ENCODE measurements at regions not wholly inside any gene's neighbourhood (a gene's known extent, or its start where the extent isn't known, plus 50 kb on each side); places are given as distances from the start of the nearest gene placed in this dataset.
A peak's percentile ranks its signal among the peaks of the same experiment; 100 is the strongest.
"Not testable (repeated sequence)": the region's sequence is repeated elsewhere in the genome, so short reads cannot be mapped to it uniquely, and the experiment has no call there.

DNA sequence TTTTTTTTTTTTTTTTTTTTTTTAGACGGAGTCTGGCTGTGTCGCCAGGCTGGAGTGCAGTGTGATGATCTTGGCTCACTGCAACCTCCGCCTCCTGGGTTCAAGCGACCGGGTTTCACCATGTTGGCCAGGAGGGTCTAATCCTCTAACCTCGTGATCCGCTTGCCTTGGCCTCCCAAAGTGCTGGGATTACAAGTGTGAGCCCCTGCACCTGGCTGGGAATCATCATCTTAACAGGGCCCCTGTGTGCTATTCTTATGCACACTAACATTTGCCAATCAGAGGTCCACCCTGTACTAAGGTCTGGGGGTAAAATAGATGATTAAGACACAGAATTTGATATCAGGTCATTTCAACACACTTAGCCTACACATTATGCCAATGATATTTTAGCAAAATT lies 278.7 kb upstream of the CHRM3 start:
- Mint-ChIP-seq H3K9me3 (ENCODE audit: low read depth) (peaks cover 4% of the 10 kb centered on the region), H3K27ac (no peak overlapping the region), H3K27me3 (peaks cover 43% of the 10 kb centered on the region), H3K4me1 (ENCODE audit: low read depth) (peaks cover 19% of the 10 kb centered on the region), H3K36me3 (ENCODE audit: insufficient read depth) (no peaks in the 10 kb centered on the region), H3K4me3 (ENCODE audit: low read depth) (no peak overlapping the region)
- no peak for DNase-seq (ENCODE audit: low spot score, unreplicated experiment)
- no peak for TF ChIP-seq CTCF (IDR thresholded peaks at IDR 0.05; ENCODE audit: unreplicated experiment)

DNA sequence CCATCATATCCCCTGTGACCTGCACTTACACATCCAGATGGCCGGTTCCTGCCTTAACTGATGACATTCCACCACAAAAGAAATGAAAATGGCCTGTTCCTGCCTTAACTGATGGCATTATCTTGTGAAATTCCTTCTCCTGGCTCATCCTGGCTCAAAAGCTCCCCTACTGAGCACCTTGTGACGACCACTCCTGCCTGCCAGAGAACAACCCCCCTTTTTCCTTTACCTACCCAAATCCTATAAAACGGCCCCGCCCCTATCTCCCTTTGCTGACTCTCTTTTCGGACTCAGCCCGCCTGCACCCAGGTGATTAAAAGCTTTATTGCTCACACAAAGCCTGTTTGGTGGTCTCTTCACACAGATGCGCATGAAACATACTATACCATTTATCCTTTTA lies 279.7 kb upstream of the CHRM3 start:
- H3K27me3 Mint-ChIP-seq: peaks cover 48% of the 10 kb centered on the region
- H3K27ac Mint-ChIP-seq: peak overlapping the region; percentile 85
- H3K36me3 Mint-ChIP-seq (ENCODE audit: insufficient read depth); DNase-seq (ENCODE audit: low spot score, unreplicated experiment); H3K4me3 Mint-ChIP-seq (ENCODE audit: low read depth); H3K4me1 Mint-ChIP-seq (ENCODE audit: low read depth); H3K9me3 Mint-ChIP-seq (ENCODE audit: low read depth): not testable (repeated sequence)

DNA sequence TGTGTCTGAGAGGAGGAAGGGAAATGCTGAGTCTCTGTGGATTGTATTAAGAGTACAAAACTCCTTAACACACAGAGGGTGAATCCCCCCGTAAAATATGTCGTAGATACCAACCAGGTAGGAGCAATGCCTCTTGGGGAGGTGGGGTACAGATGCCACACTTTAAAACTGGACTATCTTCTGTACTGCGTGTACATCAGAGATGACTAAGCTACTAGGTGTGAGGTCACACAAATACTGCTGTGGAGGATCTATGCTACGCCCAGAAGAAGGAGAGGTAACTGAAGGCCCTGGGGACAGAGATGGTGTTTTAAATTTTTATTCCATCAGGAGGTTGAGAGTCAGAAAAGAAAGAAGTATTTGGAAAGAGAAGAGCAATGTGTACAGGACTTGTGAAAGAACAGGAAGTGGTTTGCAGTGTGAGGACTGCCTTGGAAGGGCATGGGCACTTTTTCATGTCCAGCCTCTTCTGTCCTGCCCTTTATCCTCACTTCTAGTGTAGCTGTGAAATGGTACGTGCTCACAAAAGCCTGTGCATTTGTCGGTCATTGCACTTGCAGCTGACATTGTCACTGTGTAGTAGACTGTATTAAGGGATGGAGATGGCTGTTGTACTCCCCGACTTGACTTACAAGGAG lies 287.8 kb upstream of the CHRM3 start:
- peak overlapping the region; percentile 21 for H3K27ac Mint-ChIP-seq
- H3K4me1 Mint-ChIP-seq (ENCODE audit: low read depth): peaks cover 2% of the 10 kb centered on the region
- H3K36me3 Mint-ChIP-seq (ENCODE audit: insufficient read depth): no peaks in the 10 kb centered on the region
- DNase-seq (ENCODE audit: low spot score, unreplicated experiment): no peak
- H3K27me3 Mint-ChIP-seq: peaks cover 39% of the 10 kb centered on the region
- H3K4me3 Mint-ChIP-seq (ENCODE audit: low read depth): no peak overlapping the region
- TF ChIP-seq CTCF (IDR thresholded peaks at IDR 0.05; ENCODE audit: unreplicated experiment): no peak
- no peaks in the 10 kb centered on the region for H3K9me3 Mint-ChIP-seq (ENCODE audit: low read depth)

- H3K9me3 Mint-ChIP-seq (ENCODE audit: low read depth): no peaks in the 10 kb centered on the region
- no peak for DNase-seq (ENCODE audit: low spot score, unreplicated experiment)
- H3K4me3 Mint-ChIP-seq (ENCODE audit: low read depth): no peak overlapping the region
- H3K27me3 Mint-ChIP-seq: peaks cover 15% of the 10 kb centered on the region
- H3K4me1 Mint-ChIP-seq (ENCODE audit: low read depth): peaks cover 17% of the 10 kb centered on the region
- no peaks in the 10 kb centered on the region for H3K36me3 Mint-ChIP-seq (ENCODE audit: insufficient read depth)
- H3K27ac Mint-ChIP-seq: no peak overlapping the region
- no peak for TF ChIP-seq CTCF (IDR thresholded peaks at IDR 0.05; ENCODE audit: unreplicated experiment)
These were observed 294.8 kb upstream of the CHRM3 start for GRCh38 chr1:239091537-239091936.

DNA sequence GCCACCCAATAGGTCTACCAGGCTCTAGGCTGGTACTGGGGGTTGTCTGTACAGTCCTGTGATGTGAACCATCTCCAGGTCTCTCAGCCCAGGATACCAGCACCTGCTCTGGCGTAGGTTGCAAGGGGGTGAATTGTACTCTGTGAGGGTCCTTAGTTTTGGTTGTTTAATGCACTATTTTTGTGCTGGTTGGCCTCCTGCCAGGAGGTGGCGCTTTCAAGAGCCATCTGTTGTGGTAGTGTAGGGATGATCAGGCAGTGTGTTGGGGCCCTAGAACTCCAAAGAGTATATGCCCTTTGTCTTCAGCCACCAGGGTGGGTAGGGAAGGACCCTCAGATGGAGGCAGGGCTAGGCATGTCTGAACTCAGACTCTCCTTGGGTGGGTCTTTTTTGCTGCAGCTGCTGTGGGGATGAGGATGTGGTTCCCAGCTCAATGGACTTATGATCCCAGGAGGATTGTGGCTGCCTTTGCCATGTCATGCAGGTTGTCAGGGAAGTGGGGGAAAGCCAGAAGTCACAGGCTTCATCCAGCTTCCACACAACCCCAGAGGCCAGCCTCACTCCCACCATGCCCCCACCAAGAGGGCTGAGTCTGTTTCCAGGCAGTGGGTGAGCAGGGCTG lies 301.8 kb upstream of the CHRM3 start:
- no peak overlapping the region for H3K27ac Mint-ChIP-seq
- no peak for DNase-seq (ENCODE audit: low spot score, unreplicated experiment)
- H3K4me3 Mint-ChIP-seq (ENCODE audit: low read depth): no peak overlapping the region
- H3K4me1 Mint-ChIP-seq (ENCODE audit: low read depth): peaks cover 7% of the 10 kb centered on the region
- peaks cover 8% of the 10 kb centered on the region for H3K27me3 Mint-ChIP-seq
- no peak for TF ChIP-seq CTCF (IDR thresholded peaks at IDR 0.05; ENCODE audit: unreplicated experiment)
- peaks cover 4% of the 10 kb centered on the region for H3K36me3 Mint-ChIP-seq (ENCODE audit: insufficient read depth)
- peaks cover 32% of the 10 kb centered on the region for H3K9me3 Mint-ChIP-seq (ENCODE audit: low read depth)

- H3K27ac Mint-ChIP-seq; H3K4me3 Mint-ChIP-seq (ENCODE audit: low read depth); H3K4me1 Mint-ChIP-seq (ENCODE audit: low read depth); H3K27me3 Mint-ChIP-seq; DNase-seq (ENCODE audit: low spot score, unreplicated experiment); H3K36me3 Mint-ChIP-seq (ENCODE audit: insufficient read depth): not testable (repeated sequence)
- peaks cover 36% of the 10 kb centered on the region for H3K9me3 Mint-ChIP-seq (ENCODE audit: low read depth)
These were observed 304.4 kb upstream of the CHRM3 start for GRCh38 chr1:239081947-239082346.

Data from progenitor cell of endocrine pancreas (in vitro differentiated cells).